ENCODE measurements at regions not wholly inside any gene's neighbourhood (a gene's known extent, or its start where the extent isn't known, plus 50 kb on each side); places are given as distances from the start of the nearest gene placed in this dataset.
"Not testable (repeated sequence)": the region's sequence is repeated elsewhere in the genome, so short reads cannot be mapped to it uniquely, and the experiment has no call there.

DNA sequence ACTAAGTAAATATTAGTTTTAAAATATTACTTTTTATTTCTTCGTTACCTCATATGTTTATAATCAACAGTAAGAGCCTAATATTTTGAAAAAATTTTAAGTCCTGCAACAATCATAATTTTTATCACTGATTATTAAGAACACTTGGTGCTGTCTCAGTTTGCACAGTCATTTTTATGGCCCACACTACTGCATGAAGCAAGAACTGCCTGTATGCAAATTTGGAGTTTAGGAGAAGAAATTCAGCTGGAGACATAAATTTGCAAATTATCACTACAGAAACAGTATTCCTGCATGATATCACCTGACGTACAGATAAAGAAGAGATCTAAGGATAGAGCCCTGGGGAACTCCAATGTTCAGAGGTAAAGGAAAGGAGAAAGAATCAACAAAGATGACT is 144.1 kb upstream of the RBBP8 start:
- no peak for FAIRE-seq
- DNase-seq (ENCODE audit: insufficient read length, low spot score), result no peak

DNA sequence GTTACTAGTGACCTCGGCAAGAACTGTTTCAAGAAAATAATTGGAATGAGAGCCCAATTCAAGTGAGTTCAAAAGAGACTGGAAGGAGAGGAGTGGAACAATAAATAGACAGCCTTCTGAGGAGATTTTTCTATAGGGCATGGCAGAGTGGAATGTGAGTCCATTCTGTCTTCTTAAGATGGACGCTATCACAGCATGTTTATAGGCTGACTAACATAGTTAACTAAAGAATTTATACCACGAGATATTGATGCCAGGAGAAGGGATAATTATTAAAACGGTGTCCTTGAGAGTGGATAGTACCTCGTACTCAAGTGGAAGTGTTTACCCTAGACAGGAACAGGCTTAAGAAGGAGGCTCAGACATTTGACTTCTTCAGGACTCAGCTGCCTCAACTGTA is 143.5 kb upstream of the RBBP8 start:
- DNase-seq (ENCODE audit: insufficient read length, low spot score) (no peak), FAIRE-seq (no peak)

DNA sequence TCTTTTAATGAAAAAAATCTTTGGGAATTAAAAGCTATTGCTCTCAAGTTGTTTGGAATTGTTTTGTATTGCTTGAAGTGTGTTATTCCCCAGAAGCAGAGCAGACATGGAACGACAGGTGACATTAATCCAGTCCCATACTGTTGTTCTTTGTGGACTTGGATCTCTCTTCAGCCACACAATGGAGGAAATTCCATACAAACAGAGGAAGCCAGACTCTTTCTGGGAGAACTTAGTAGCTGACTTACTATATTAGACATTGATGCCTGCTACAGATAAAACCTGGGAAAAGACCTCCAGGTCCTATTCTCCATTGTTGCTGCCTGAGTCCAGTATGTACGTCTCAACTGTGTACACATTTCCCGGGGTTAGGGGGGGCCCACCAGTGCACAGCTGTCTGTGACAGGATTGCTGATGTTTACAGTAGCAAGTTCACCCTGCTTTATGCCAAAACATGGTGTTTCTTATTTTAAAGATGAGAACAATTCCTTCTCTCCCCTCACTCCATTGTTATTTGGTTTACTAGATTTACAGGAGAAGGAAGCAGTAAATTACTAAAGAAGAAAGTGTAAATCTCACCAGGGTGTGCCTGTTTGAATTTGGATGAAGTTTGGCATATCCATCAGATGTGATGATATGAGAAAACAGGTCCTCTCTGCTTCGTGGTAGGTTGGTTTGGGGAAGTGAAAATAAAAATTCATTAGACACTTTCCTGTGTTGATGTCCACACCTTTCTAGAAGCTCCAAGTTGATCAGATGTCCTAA is 142.4 kb upstream of the RBBP8 start:
- FAIRE-seq, result no peak
- DNase-seq (ENCODE audit: insufficient read length, low spot score), result no peak

GRCh38 chr18:22791310-22791610 is 141.9 kb upstream of the RBBP8 start:
- FAIRE-seq, result no peak
- DNase-seq (ENCODE audit: insufficient read length, low spot score), result no peak

GRCh38 chr18:22796113-22796512 is 137.0 kb upstream of the RBBP8 start:
- no peak for FAIRE-seq
- no peak for DNase-seq (ENCODE audit: insufficient read length, low spot score)

GRCh38 chr18:22800551-22800951 is 132.6 kb upstream of the RBBP8 start:
- FAIRE-seq, result no peak
- DNase-seq (ENCODE audit: insufficient read length, low spot score), result no peak

DNA sequence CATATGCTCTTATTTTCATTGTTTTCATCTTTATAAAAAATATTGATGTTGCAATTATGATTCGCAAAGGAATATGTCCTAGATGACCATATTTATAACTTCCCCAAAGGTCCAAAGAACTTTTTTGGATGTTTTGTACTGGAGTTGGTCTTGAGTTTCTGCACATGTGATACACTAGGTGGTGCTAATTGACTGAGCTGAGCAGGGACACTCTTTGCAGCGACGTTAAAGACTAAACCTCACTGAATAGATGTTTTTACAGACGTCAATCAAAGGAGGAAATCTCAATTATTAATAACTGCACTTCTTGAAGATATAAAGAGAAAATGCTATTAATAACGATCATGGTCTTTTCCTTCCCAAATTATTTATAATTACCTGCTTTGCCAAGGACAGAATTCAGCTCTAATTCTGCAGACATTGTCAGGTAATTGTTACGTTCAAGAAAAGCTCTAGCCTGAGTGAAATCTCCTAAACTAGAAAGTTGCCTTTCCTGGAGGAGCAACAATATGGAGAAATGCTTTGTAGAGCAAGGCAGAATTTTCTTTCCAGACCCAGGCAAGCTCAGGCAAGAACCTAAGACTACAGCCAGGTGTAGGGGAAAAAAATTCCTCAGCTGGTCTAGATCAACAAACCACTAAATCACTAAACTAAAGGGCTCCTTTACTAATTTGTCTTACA is 119.3 kb upstream of the RBBP8 start:
- FAIRE-seq, result no peak
- DNase-seq (ENCODE audit: insufficient read length, low spot score), result no peak

GRCh38 chr18:22814329-22814703 is 118.8 kb upstream of the RBBP8 start:
- FAIRE-seq, result no peak

GRCh38 chr18:22816266-22817176 is 116.6 kb upstream of the RBBP8 start:
- no peak for DNase-seq (ENCODE audit: insufficient read length, low spot score)
- no peak for FAIRE-seq

More at GRCh38 chr18:22814329-22814703, 118.8 kb upstream of the RBBP8 start:
- no peak for DNase-seq (ENCODE audit: insufficient read length, low spot score)

DNA sequence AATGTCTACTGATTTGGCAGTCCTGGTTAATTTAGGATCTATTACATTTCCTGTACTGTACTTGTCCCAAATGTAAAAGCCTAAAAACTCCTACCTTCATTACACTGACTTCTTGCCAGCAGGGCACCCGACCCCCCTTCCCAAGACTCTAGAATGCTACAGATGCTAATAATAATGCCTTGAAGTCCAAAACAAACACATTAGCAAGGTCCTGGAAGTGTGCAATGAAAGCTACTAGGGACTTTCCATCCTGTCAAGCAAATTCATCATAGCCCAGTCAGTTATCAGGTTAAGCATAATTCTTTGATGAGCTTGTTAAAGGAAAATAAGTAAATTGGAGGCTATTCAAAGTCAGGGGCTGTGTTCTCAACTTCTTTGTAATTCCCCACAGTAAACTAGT is 115.3 kb upstream of the RBBP8 start:
- FAIRE-seq, result no peak
- DNase-seq (ENCODE audit: insufficient read length, low spot score), result no peak

DNA sequence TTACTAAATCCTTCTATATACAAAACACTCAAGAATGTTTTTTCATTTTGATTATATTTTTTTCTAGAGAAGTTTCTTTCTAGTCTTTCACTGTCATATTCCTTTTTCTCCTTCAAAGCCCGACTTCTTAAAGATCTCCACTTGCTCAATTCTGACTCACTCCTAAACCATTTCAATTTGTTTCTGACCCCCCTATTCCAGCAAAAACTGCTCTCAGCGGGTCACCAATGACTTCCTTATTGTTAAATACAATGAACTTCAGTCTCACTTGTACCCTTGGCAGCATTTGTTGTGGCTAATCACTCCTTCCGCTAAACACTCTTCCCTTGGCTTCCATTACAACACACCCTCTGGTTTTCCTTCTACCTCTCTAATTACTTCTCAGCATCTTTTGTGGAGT is 111.1 kb upstream of the RBBP8 start:
- FAIRE-seq (peak; percentile 75), DNase-seq (ENCODE audit: insufficient read length, low spot score) (no peak)

DNA sequence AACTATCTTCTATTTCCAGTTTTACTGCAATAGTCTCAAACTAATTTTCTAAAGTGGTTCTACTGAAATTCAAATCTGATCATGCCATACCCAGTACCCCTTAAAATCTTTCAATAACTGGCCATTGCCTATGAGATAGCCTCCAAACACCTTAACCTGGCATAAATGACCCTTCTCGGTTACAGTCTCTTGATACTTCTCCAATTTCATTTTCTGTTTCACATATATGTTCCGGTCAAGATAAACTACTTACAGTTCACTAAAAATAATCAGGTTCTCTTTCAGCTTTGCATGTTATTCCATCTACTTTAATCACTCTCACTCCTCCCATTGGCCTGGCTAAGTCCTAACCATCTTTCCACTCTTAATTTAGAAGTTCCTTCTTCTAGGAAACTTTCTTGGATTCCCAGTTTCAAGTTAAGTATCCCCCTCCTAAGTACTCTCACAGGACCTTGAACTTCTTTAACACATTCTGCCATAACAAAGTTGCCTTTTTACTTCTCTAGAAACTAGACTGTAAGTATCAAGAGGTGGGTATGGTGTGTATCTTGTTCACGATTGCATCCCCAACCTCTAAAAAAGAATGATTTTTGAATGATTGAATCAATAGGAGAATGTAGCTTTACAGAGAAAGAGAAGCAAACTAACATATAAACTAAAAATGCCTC is 110.2 kb upstream of the RBBP8 start:
- peak; percentile 69 for FAIRE-seq
- peak; percentile 18 for DNase-seq (ENCODE audit: insufficient read length, low spot score)

GRCh38 chr18:22826726-22827125 is 106.4 kb upstream of the RBBP8 start:
- FAIRE-seq (no peak), DNase-seq (ENCODE audit: insufficient read length, low spot score) (no peak)

GRCh38 chr18:22827216-22827615 is 105.9 kb upstream of the RBBP8 start:
- FAIRE-seq (no peak), DNase-seq (ENCODE audit: insufficient read length, low spot score) (no peak)

- FAIRE-seq, result no peak
Measured at GRCh38 chr18:22827741-22828140, 105.4 kb upstream of the RBBP8 start.

GRCh38 chr18:22828171-22828570 is 105.0 kb upstream of the RBBP8 start:
- DNase-seq (ENCODE audit: insufficient read length, low spot score), result no peak
- no peak for FAIRE-seq

More at GRCh38 chr18:22827741-22828140, 105.4 kb upstream of the RBBP8 start:
- DNase-seq (ENCODE audit: insufficient read length, low spot score), result no peak

DNA sequence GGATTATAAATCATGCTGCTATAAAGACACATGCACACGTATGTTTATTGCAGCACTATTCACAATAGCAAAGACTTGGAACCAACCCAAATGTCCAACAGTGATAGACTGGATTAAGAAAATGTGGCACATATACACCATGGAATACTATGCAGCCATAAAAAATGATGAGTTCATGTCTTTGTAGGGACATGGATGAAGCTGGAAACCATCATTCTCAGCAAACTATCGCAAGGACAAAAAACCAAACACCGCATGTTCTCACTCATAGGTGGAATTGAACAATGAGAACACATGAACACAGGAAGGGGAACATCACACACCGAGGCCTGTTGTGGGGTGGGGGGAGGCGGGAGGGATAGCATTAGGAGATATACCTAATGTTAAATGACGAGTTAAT is 104.5 kb upstream of the RBBP8 start:
- not testable (repeated sequence) for DNase-seq (ENCODE audit: insufficient read length, low spot score); FAIRE-seq

GRCh38 chr18:22829781-22830180 is 103.3 kb upstream of the RBBP8 start:
- no peak for DNase-seq (ENCODE audit: insufficient read length, low spot score)
- no peak for FAIRE-seq

GRCh38 chr18:22830511-22830910 is 102.6 kb upstream of the RBBP8 start:
- FAIRE-seq, result no peak
- no peak for DNase-seq (ENCODE audit: insufficient read length, low spot score)

DNA sequence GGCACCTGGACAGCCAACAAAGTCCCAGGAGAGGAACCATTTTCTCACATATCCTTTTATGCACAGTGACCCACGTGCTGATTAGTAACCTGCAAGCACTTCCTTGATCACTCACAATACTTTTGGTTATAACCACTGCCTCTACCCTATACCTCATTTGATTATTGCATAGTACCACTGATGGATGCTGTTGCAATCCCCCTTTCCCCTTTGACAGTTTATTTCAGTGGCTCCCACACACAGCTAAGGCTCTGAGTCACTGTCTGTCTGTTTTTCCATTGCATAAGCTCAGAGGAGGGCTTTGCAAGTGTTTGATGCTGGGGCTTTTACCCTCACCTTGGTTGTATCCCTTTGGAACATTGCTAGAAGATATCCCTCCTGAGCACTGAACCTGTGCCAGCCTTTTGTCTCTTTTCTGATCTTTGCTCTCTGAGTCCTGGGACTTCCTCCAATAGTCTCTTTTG is 101.7 kb upstream of the RBBP8 start:
- FAIRE-seq, result peak; percentile 49
- DNase-seq (ENCODE audit: insufficient read length, low spot score), result no peak

GRCh38 chr18:22836932-22837331 is 96.2 kb upstream of the RBBP8 start:
- DNase-seq (ENCODE audit: insufficient read length, low spot score), result no peak
- FAIRE-seq, result no peak
